ENCODE measurements at regions not wholly inside any gene's neighbourhood (a gene's known extent, or its start where the extent isn't known, plus 50 kb on each side); places are given as distances from the start of the nearest gene placed in this dataset.

DNA sequence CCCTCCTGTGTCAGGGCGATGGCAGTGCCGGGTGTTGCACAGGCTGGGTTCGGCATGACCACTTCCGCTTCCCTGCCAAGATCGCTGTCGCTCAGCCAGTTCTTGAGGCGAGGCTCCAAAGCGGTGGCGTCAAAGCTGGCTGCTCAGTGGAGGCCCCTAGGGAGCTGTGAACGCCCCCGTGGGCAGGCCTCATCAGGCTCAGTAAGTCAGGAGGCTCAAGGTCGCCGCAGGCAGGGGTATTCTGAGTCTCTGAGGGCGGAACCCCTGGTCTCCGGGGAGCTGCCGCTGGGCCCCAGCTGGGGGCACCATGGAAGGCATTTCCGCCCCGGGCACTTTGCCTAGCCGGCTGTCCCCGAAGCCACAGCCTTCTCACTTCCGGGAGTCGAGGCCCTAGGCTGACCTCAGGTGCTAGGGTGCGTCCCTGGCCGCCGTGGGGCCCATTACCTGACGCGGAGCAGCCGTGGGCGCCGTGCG is 210.4 kb downstream of the SOCS6 start:
- Histone ChIP-seq H3K27me3 (no peaks in the 10 kb centered on the region), H3K36me3 (no peaks in the 10 kb centered on the region), H3K9me3 (no peaks in the 10 kb centered on the region), H3K4me3 (no peak overlapping the region), H3K27ac (no peak overlapping the region), H3K4me1 (no peaks in the 10 kb centered on the region)
- TF ChIP-seq POLR2A (IDR thresholded peaks at IDR 0.05) (no peak), POLR2AphosphoS5 (IDR thresholded peaks at IDR 0.05; ENCODE audit: insufficient read depth in 1 of 2, low read depth in 1 of 2) (no peak)
- TF ChIP-seq, protein P1, sequence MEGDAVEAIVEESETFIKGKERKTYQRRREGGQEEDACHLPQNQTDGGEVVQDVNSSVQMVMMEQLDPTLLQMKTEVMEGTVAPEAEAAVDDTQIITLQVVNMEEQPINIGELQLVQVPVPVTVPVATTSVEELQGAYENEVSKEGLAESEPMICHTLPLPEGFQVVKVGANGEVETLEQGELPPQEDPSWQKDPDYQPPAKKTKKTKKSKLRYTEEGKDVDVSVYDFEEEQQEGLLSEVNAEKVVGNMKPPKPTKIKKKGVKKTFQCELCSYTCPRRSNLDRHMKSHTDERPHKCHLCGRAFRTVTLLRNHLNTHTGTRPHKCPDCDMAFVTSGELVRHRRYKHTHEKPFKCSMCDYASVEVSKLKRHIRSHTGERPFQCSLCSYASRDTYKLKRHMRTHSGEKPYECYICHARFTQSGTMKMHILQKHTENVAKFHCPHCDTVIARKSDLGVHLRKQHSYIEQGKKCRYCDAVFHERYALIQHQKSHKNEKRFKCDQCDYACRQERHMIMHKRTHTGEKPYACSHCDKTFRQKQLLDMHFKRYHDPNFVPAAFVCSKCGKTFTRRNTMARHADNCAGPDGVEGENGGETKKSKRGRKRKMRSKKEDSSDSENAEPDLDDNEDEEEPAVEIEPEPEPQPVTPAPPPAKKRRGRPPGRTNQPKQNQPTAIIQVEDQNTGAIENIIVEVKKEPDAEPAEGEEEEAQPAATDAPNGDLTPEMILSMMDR (IDR thresholded peaks at IDR 0.05) = no peak
- intact Hi-C loops (cut with DNase I) = no loop called here
- DNase-seq (ENCODE audit: extremely low spot score in 2 of 2) = no peak

DNA sequence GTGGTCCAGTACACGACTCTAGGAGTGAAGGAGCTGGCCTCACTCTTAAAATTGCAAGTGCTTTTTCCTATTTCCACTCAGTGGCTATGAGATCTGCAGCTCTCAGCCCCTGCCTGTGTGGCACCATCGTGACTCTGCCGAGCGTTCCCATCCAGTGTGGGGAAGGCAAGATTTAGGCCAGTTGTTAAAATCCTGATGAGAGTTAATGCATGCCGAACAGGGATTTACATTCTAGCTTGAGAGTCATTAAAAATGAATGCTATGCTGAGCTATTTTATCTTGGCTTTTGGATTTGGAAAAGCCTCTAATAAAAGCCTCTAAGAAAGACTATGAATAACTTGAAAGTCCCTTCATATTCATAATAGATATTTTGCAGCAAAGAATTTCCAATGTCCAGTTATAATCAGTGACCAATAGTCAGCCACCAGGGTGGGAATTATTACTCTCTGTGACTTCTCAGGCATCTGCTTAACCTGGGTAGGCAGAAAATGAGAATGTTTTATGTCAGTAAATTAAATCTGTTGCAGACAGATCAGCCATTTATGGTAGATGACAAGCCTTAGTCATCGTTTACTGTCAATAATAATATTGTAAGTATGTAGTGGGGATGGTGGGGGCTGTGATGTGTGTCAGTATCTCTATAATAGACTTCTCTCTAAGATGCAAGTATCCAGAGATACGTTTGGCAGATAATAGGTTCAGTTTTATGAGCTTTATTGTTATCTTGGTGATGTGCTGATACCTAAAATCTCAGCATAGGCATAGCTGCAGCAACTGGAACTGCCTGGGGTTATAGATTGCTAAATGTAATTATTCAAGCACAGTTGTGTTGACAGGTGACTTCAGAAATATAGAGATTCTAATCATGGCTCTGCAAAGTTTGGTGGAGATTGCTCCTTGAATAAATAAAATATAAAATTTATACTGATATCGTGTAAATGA is 207.8 kb downstream of the SOCS6 start:
- no peaks in the 10 kb centered on the region for H3K4me1 ChIP-seq
- H3K4me3 ChIP-seq = no peak overlapping the region
- intact Hi-C loops (cut with DNase I) = no loop called here
- no peak for DNase-seq (ENCODE audit: extremely low spot score in 2 of 2)
- H3K9me3 ChIP-seq = no peaks in the 10 kb centered on the region
- no peaks in the 10 kb centered on the region for H3K27me3 ChIP-seq
- no peaks in the 10 kb centered on the region for H3K36me3 ChIP-seq
- TF ChIP-seq, protein P1 (IDR thresholded peaks at IDR 0.05) = no peak
- no peak overlapping the region for H3K27ac ChIP-seq

DNA sequence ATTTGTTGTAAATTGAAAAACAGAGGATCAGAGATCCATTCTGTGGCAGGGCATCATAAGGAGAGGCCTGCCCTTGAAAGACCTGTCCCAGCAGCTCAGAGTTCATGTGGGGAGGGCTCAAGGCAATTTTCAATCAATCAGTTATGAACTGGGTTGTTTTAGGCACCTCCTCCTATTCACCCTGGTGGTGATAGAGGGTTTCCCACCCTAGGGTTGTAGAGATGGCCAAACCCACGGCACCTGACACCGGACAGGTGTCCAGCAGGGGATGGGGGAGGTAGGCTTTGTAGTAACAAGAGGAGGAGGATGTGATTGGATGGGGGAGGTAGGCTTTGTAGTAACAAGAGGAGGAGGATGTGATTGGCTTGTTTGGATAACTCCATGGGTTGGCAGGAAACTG is 205.7 kb downstream of the SOCS6 start:
- no peak for DNase-seq (ENCODE audit: extremely low spot score in 2 of 2)
- H3K9me3 ChIP-seq = no peaks in the 10 kb centered on the region
- H3K4me1 ChIP-seq = no peaks in the 10 kb centered on the region
- no peaks in the 10 kb centered on the region for H3K36me3 ChIP-seq
- H3K27ac ChIP-seq = no peak overlapping the region
- H3K27me3 ChIP-seq = no peaks in the 10 kb centered on the region
- TF ChIP-seq POLR2A (IDR thresholded peaks at IDR 0.05) (no peak), POLR2AphosphoS5 (IDR thresholded peaks at IDR 0.05; ENCODE audit: insufficient read depth in 1 of 2, low read depth in 1 of 2) (no peak)
- TF ChIP-seq, protein P1 (IDR thresholded peaks at IDR 0.05) = no peak
- intact Hi-C loops (cut with DNase I) = no loop called here
- H3K4me3 ChIP-seq = no peak overlapping the region

DNA sequence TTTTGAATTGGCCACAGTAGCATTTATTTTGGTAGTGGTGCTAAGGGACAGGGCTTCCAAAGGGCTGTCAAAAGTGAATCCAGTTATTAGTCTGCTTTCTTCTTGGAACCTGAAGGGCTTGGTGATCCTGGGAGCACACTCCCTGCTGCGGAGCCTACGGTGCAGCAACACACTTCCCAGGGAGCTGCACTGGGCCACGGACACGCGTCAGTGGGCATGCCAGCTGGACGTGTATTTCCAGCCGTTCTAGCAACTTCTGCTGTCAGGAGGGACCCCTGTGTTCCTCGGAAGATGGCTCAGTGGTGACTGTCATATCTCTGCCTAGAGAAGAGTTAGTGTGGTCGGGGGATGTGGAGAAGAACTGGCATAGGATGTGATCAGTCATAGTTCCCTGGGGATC is 204.6 kb downstream of the SOCS6 start:
- TF ChIP-seq POLR2AphosphoS5 (IDR thresholded peaks at IDR 0.05; ENCODE audit: insufficient read depth in 1 of 2, low read depth in 1 of 2) (no peak), POLR2A (IDR thresholded peaks at IDR 0.05) (no peak)
- TF ChIP-seq, protein P1 (IDR thresholded peaks at IDR 0.05) = no peak
- H3K4me1 ChIP-seq = no peaks in the 10 kb centered on the region
- no peaks in the 10 kb centered on the region for H3K36me3 ChIP-seq
- no peaks in the 10 kb centered on the region for H3K27me3 ChIP-seq
- no peak overlapping the region for H3K4me3 ChIP-seq
- H3K27ac ChIP-seq = no peak overlapping the region
- DNase-seq (ENCODE audit: extremely low spot score in 2 of 2) = no peak
- H3K9me3 ChIP-seq = no peaks in the 10 kb centered on the region
- intact Hi-C loops (cut with DNase I) = no loop called here

DNA sequence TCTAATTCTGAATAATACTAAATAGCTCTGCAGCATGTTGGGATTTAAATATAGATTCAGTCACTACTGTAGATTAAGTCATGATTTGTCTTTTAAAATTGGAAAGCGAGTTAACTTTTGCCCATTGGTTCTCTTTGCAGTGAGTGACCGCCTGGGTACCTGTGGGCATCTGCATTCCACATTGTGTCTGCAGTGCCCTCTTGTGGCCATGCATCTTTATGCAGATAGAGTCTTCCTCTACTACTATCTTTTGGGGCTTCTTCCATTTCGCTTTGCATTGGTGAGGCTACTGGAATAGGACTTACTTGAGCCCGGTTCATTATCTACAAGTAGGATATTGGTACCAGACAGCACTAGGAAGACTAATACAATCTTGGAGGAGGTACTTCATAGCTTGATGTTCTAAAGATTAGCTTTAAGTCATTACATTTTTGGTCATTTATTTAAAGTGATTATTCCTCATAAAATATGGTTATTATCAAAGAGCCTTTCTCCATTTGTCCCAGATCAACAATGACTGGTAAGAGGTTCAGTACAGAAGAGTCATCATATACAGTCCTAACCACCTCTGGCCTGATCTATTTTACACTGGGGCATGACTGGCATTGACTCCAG is 203.0 kb downstream of the SOCS6 start:
- no peaks in the 10 kb centered on the region for H3K36me3 ChIP-seq
- H3K27ac ChIP-seq = no peak overlapping the region
- no peaks in the 10 kb centered on the region for H3K9me3 ChIP-seq
- no peak for DNase-seq (ENCODE audit: extremely low spot score in 2 of 2)
- TF ChIP-seq POLR2A (IDR thresholded peaks at IDR 0.05) = no peak
- no peak for TF ChIP-seq POLR2AphosphoS5 (IDR thresholded peaks at IDR 0.05; ENCODE audit: insufficient read depth in 1 of 2, low read depth in 1 of 2)
- TF ChIP-seq, protein P1 (IDR thresholded peaks at IDR 0.05) = peak in 1 of 3 experiments; percentile 22
- no peaks in the 10 kb centered on the region for H3K27me3 ChIP-seq
- intact Hi-C loops (cut with DNase I) = no loop called here
- no peak overlapping the region for H3K4me3 ChIP-seq
- H3K4me1 ChIP-seq = no peaks in the 10 kb centered on the region
